NCI-H146 (cell line): ENCODE measurements at regions not wholly inside any gene's neighbourhood (a gene's known extent, or its start where the extent isn't known, plus 50 kb on each side); places are given as distances from the start of the nearest gene placed in this dataset.

ENCODE experiments used
- DNase-seq: peaks from one replicate; lab custom pipeline; 2025; lab: John Stamatoyannopoulos, UW

DNA sequence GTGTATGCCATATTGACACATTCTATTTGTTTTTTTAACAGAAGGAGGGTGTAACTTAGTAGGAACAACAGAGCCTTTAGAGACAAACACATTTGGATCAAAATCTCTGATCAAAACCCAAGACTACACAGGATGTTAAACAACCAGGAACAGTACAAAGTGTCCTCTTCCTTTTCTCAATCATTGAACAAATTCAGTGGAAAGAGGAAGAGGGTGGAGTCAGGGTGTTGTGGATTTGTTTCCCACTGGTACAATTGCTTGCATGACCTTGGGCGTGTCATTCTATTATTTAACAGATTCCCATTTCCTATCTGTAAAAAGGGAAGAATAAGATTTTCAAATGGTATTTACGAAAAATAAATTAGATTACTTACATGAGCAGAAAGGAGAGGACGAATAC is 1162.8 kb upstream of the PRKX start:
- no peak for DNase-seq

DNA sequence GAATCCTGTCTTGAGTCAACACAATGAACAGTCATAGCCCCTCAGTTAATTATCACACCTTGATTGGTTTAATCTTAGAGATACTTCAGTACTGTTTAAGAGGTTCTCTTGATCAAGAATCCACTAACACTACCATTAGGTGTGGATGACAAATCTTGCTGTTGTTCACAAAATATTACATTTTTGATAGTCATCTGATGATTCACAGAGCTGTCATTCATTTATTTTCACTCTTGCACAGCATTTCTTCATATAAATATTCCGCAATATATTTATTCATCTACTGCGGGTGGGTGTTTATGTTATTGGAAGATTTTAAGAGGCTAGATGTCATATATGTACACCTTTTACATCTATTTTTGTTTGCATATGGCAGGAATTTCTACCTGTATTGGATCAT is 1138.1 kb upstream of the PRKX start:
- DNase-seq: no peak

DNA sequence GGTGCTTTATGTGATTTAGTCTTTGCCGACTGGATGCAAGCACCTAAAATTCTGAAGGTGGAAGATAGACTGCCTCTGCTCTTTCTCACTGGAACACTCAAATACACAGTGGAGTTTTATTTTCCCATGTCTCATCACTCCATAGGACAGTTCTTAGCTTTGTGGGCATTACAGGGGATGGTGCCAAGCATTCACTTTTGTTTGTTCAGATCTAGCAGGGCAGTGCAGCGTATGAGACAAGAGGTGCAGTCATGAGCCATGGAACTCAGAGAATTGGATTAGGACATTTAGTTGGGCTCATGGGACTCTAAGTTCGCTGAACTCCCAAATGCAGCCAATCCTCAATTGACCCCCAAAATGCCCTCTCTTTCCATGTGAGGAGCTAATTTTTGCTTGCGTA is 1136.9 kb upstream of the PRKX start:
- DNase-seq: no peak

DNA sequence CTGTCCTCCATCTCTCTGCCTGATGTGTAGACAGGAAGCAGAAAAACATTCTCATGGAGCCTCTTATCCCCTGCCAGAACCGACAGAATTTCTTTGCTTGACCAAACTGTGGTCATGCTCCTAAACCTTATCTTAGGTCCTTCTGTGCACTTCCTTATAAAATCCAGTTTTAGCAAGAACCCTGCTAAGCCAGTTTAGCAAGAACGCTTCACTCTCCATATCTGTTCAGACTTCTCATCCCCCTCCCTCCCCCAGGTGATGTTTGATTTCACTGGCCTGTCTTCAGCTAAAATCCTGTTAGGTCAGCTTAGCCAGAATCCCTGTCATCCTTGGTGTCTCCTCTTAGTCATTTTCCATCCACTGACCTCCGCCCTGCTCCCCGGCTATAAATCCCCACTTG is 1130.9 kb upstream of the PRKX start:
- DNase-seq: no peak

DNA sequence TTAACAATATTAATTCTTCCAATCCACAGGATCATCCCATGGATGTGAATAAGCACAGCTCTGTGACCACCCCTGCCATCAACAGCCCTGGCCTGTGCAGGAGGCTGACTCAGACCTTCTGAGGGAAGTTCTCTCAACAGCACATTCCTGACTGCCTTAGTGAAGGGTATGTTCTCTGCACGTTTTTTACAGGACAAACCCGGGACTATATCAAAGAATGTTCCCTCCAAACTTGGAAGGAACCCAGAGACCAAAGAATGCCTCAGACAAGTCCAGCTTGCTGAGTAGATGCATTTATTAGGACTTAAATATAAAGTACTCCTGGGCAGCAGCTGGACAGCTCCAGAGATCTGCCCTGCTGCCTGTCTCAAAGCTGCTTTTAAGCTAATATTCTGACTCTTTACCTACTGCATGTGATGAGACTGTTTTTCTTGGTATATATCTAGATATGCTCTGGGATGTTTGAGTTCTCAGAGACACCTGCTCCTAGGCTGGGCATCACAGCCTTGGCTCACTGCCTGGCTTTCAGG is 1127.8 kb upstream of the PRKX start:
- DNase-seq: no peak

DNA sequence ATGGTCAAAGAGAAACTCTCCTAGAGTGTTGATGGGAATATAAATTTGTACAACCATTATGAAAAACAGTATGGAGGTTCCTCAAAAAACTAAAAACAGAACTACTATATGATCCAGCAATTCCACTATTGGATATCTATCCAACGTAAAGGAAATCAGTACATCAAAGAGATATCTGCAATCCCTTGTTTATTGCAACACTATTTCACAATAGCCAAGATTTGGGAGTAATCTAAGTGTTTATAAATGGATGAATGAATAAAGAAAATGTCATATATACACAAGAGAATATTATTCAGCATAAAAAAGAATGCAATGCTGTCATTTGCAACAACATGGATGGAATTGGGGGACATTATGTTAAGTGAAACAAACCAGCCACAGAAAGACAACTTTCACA is 1118.1 kb upstream of the PRKX start:
- no peak for DNase-seq

DNA sequence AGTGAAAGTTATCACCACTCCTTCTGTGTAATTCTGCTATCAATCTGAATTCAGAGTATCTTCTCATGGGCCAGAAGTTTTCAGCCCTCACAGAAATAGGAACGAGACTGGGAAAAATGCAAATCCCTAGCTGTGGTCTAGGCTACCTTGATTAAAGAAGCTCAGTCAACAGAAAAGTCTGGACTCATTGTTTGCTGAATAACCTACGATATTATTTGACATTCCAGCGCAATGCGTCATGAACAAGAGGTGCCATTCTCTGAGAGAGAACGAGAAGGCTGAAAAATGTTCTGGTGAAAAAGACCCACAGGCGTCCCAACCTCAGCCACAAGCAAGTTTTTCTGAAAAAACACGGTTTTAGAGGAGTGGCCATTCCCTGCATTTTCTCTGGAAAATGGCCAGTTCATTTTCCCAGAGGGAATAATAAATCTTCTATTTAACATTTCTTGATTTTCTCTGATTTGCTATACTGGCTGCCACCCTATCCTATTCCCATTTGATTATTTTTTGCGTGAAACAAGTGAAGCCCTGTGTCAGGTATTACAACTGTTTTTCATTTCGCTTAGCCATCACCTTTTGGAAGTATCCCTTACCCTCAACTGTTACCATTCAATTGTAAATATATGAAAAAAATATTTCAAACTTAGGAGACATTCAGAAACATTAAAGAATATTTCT is 1117.6 kb upstream of the PRKX start:
- DNase-seq: no peak

DNA sequence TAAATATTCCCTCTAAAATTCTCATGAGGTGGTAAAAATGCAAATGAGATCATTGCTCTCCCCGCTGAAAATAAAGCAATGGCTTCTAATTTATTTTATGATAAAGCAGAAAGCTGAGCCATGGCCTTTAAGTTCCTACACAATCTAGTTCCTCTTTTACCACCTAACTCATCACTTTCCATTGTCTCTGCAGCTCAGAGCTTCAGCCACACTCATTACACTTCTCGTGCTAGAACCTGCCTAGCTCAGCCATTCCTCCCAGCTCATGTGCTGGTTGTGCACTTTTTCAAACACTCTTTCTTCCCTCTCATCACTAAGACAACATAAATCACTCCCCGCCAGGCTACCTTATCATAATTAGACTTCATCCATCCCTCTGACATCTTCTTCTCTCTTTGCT is 1112.1 kb upstream of the PRKX start:
- no peak for DNase-seq

DNA sequence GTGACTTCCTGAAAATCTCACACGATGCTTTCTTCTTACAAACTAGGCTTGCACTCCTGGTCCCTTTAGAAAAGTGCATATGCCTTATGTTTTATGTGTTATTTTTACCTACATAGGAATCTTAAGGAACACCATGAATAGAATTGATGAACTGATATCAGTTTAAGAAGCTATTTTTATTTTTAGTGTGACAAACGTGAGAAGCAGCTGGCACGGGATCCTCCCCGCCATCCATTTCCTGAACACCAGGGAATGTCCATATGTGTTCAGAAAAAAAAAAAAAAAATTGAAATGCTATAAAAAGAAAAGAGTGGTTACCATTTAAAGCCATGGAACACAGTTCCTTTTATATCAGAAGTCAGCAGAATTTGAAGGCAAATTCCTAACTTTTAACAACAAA is 1096.1 kb upstream of the PRKX start:
- DNase-seq: no peak

DNA sequence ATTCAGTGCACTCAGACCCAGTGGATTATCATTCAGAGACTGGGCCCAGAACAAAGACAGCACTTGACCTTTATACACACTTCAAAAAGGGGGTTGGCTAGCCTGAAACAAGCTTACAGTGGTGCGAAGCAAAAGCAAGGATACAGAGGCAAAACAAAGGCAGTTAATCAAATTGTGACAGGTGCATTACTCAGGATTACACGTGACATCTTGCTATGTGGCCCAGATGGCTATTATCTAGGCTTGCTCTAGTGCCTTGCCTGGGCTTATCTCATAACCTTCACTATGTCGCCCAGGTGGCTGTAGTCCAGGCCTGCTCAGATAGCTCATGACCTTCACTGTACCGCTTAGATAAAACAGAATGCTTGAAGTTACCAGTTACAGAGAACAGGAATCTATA is 1092.1 kb upstream of the PRKX start:
- DNase-seq: no peak

DNA sequence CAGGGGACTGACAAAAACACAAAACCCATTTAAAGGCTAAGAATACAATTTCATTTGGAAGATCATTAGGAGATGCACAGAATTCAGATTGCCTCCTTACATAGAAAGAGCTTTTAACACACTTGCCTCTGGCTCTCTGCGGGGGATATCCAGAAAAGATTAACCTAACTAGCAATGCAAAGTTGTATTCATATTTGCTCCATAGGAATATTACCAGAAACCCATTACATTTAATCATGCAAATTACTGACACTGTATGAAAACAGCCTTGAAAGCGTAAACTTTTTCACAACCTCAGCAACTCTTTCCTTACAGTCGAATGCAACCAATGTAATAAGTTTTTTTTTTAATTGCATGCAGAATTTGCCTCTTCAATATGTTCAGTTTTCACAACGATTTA is 1087.3 kb upstream of the PRKX start:
- no peak for DNase-seq

DNA sequence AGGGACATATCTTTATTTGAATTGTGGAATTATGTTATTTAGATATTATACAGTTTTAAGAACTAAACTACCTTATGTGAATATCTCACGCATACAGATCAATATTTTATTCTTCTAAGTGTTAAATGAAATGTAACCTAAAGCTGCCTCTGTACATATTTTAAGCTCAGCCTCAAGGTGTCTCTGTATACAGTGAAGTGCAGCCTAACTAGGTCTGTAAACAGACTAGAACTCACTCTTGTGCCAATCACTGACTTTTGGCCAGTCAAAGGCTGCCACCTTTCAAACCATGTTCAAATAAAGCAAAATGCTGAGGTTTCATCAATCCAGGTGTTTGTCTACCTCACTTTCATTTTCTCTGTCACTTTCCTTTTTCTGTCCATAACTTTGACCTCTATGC is 1074.5 kb upstream of the PRKX start:
- DNase-seq: peak; percentile 18

DNA sequence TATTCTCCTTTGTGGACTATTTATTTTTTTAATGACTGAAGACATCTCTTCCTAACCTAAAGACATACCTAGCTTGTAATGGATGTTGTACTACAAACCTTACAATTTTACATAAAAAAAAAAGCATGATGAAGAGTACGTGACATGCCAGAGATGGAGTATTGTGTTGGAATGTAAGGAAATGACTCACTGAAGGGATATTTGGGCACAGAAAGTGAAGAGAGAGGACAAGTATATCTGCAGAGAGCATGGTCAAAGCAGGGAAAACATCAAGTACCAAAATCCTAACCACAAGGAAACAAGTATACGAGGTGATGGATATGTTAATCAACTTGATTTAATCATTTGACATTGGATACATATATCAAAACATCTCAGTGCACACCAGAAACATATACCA is 1051.4 kb upstream of the PRKX start:
- no peak for DNase-seq

DNA sequence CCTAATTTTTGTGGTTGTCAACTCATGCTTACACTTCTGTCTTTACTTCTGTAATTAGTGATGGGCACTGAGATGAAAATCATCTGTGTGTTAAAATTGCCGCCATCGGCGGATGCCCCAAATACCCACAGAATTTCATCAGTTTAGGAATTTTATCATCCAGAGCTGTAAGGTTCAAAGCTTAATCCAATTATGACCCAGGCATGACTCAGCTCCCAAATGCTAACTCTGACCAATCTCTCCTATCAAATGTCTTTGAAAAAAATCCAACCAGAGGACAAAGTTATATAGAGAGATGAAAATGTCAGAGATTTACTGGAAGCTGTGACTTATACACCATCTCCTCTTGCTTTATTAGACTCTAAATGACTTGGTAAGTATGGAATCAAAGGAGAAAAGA is 1048.7 kb upstream of the PRKX start:
- DNase-seq: no peak

DNA sequence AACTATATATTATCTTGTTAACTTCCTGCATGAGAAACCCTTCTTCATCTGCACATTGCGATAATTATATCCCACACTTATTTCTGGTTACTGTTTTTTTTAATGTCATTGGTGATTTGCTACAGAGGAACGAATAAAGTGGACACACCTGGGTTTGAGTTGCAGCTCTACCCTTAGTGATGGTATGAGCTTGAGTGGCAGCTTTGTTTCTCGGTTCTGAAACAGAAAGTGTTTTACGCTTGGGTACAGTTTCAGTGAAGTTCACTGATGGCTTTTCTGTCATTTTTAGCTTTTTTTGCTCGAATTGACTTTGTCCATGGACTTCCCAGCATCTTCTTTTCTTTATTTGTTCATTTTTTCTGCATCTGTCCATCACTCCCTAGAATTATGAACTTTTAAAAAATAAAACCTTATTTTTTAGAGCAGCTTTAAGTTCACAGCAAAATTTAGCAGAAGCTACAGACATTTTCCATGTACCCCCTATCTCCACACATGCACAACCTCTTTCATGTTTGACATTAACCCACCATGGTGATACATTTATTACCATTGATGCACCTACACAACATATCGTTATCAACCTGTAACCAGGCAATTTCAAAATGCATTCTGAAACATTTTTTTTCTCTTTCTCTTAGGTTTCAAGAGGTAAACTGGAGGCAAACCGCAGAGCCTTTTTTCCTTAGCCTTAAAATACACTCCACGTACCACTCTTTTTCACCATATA is 1041.6 kb upstream of the PRKX start:
- DNase-seq: no peak

DNA sequence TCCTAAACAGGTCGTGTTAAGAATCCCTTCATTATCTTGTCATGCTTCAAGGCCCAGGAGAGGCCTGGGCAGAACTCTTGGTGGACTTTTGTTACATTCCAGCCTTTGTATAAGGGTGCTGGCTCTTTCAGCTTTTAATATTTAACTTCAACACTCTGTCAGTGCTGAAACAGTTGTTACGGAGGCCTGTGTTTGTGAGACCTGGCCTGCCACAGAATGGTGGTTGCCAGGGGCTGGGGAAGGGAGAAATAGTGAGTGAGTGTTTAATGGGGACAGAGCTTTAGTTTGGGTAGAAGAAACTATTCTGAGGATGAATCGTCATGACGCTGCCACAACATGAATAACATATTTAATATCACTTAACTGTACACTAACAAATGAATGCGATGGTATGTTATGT is 1027.6 kb upstream of the PRKX start:
- DNase-seq: no peak

DNA sequence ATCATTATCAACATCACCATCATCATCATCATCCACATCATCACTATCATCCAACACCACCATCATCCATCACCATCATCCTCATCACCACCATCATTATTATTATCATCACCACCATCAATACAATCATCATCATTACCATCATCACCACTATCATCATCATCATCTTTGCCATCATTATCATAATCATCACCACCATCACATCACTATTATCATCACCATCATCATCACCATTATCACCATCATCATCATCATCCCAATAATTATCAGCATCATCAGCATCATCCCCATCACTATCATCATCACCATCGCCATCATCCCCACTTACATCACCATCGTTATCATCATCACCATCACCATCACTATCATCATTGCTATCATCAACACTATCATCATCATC is 1021.9 kb upstream of the PRKX start:
- no peak for DNase-seq

DNA sequence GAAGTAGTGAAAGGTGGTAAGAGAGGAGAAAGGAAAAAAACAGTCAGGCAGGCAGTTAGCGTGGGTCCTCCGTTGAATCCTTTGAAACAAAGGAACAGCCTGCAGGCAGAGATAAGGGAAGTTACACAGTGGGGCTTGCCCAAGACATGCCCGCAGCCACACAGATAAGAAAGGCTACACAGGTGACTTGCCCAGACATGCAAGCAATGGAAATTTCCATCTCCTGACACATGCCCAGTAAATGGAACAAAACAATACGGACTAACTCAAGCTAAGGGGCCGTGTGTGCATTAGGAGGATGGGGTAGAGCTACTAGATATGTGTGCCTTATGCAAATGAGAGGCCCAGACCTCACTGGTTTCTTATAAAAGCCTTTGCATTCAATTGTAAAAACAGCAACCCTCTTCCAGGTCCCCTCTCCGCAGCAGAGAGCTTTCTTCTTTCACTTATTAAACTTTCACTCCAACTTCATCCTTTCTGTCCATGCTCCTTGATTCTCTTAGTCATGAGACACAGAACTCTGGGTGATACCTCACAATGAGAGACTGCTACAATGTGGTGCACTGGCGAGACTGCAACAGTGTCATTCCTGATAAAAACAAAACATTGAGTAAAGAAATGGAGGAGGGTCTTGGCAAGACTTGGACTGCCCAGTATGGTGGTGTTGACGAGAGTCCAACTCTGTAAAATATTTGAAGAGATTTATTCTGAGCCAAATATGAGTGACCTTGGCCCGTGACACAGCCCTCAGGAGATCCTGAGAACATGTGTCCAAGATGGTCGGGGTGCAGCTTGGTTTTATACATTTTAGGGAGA is 997.4 kb upstream of the PRKX start:
- DNase-seq: peak; percentile 96

DNA sequence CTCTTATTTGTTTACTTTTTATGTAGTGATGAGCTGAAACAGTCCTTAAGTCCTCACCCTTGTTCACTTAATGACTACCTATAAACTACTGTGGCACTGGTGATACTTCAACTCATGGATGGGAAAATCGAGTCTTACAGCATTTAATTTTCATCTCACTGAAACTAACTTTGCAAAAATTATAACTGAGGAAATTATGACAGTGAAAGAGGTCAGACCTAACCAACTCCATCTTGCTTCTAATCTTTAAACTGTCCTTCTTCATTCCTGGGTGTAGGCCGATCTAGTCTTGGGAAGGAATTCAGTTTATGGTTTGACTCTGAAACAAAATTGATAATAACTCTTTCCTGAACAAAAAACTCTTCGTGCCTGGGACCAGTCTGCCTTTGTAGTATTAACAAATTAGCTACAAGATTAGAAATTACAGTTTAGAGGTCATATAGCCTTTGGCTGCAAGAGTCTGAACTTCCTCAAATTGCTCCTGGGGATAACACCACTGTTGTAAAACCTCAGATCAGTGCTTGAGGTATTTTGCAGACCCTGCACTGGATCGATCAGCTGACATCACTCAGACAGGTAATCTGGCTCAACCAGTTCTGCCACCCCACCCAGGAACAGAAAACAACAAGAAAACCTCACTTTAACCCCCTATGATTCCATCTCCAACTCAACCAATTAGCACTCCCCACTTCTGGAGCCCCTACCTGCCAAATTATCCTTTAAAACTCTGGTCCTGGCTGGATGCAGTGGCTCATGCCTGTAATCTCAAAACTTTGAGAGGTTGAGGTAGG is 995.7 kb upstream of the PRKX start:
- peak; percentile 80 for DNase-seq

DNA sequence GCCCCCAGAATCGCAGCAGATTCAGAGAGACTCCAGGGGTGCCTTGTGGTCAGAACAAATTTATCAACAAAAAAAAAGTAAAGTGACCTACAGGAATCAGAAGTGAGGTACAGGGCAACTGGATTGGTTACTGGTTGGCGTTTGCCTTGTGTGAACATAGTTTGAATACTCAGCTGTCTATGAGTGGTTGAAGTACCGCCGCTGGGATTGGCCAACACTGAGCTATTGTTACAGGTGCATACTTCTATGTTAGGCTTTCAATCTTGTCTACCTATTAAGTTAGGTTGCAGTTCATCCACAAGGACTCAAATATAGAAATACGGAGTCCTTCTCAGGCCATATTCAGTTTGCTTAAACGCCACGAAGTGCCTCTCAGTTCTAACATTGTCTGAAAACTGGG is 993.5 kb upstream of the PRKX start:
- DNase-seq: no peak

DNA sequence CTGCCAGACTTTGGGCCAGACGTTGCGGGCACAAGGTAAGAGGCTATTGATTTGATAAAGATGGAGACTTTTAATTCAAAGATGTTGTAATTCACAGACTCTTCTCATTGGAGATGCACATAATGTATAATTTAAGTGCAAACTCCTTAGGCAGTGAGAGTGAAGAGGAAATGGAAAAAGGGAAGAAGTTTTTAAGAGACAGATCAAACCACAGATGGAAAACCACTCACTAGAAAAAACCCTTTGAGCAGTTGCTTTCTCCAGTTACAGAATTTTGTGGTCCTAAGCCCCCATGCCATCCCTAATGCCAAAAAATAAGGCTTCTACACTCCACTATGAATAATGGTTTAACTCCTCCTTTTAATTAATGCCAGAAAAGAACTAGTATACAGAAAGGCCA is 977.1 kb upstream of the PRKX start:
- no peak for DNase-seq

DNA sequence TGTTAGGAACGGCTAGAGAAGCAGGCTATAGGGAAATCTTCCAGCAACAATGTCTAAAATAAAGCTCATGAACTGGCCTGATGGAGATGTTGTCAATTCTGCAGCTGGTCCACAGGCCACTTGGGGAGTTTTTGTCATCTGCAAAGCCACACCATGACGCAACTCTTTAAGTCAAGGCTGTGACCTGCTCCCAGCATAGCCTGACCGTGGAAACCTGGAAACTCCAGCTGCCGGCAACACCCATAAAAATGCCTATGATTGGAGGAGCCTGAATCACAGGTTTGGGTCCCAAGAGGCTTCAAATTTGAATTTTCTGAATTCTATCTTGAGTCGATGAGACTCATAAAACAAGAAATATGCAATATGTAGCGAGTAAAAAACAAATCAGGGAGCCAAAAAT is 969.2 kb upstream of the PRKX start:
- no peak for DNase-seq
